HepG2 (cell line): ENCODE measurements at regions not wholly inside any gene's neighbourhood (a gene's known extent, or its start where the extent isn't known, plus 50 kb on each side); places are given as distances from the start of the nearest gene placed in this dataset.

Experiments used
- CTCF ChIP-seq: sonication (generic); formaldehyde crosslinking; IDR thresholded peaks from 2 replicates; pipeline ENCODE4 v1.5.0; 2020; ENCODE audit warnings: mild to moderate bottlenecking, missing genetic modification reagents, moderate library complexity
- E2F5 ChIP-seq: sonication (generic); formaldehyde crosslinking; conservative IDR thresholded peaks from 2 replicates; pipeline ENCODE4 v1.4.0; 2020; ENCODE audit warnings: missing genetic modification reagents
- EP300 ChIP-seq, 3 experiments: sonication (generic) in 1 of 3; formaldehyde crosslinking in 1 of 3; IDR thresholded peaks; 2 replicates each; pipeline versions ENCODE4 v1.5.1 to v1.6.1; 2011 to 2020; ENCODE audit warnings: low read depth in 2 of 3, low read length in 2 of 3, borderline replicate concordance in 1 of 3, improper control_type of control experiment in 1 of 3, mild to moderate bottlenecking in 1 of 3, missing genetic modification reagents in 1 of 3, moderate library complexity in 1 of 3
- EZH2 ChIP-seq: conservative IDR thresholded peaks from 2 replicates; pipeline ENCODE4 v1.6.1; 2012; ENCODE audit warnings: mild to moderate bottlenecking, low read depth, low read length, moderate library complexity
- JUND ChIP-seq: sonication (generic); formaldehyde crosslinking; IDR thresholded peaks from 2 replicates; pipeline ENCODE4 v1.8.0; 2022; ENCODE audit warnings: mild to moderate bottlenecking, missing genetic modification reagents
- MAFK ChIP-seq, 2 experiments: IDR thresholded peaks in 1 of 2; conservative IDR thresholded peaks in 1 of 2; 2 replicates each; pipeline ENCODE4 v1.6.1; 2011; ENCODE audit warnings: improper control_type of control experiment in 2 of 2, low read length in 2 of 2
- TCF12 ChIP-seq, 2 experiments: fragments of 450-650 bp in 1 of 2; sonication (generic) in 1 of 2; formaldehyde crosslinking in 1 of 2; IDR thresholded peaks; 2 replicates each; pipeline versions ENCODE4 v1.6.1 to v1.8.0; 2017 to 2022; ENCODE audit warnings: antibody characterized with exemption in 1 of 2, mild to moderate bottlenecking in 1 of 2, missing genetic modification reagents in 1 of 2, moderate library complexity in 1 of 2
- THAP11 ChIP-seq: IDR thresholded peaks from 2 replicates; pipeline ENCODE4 v1.6.1; 2016; ENCODE audit warnings: missing biosample characterization, missing genetic modification reagents
- ZNF460 ChIP-seq: sonication (generic); formaldehyde crosslinking; IDR thresholded peaks from 2 replicates; pipeline ENCODE4 v1.5.1; 2020; ENCODE audit warnings: missing genetic modification reagents, mild to moderate bottlenecking, borderline replicate concordance
- ZNF768 ChIP-seq: sonication (generic); formaldehyde crosslinking; IDR thresholded peaks from 2 replicates; pipeline ENCODE4 v1.4.0; 2020; ENCODE audit warnings: missing genetic modification reagents
- ZSCAN29 ChIP-seq: sonication (generic); formaldehyde crosslinking; conservative IDR thresholded peaks from 2 replicates; pipeline ENCODE4 v1.4.0; 2020; ENCODE audit warnings: mild to moderate bottlenecking, missing genetic modification reagents

GRCh38 chr9:91101611-91102168 lies 260.0 kb downstream of the AUH start:
- TF ChIP-seq JUND (no peak), TCF12 (IDR thresholded peaks at IDR 0.05) (no peak), TCF12 (CRISPR knock-in tag; IDR thresholded peaks at IDR 0.05) (no peak), EZH2 (no peak), MAFK (conservative IDR thresholded peaks at IDR 0.05 in 1 of 2, IDR thresholded peaks at IDR 0.05 in 1 of 2; ENCODE audit: low read length in 2 of 2) (no peak), ZNF460 (CRISPR knock-in tag) (no peak), THAP11 (no peak), EP300 (IDR thresholded peaks at IDR 0.05; ENCODE audit: low read depth in 2 of 2, low read length in 2 of 2) (no peak), EP300 (CRISPR knock-in tag; IDR thresholded peaks at IDR 0.05; ENCODE audit: borderline replicate concordance) (no peak), ZSCAN29 (CRISPR knock-in tag) (no peak), E2F5 (CRISPR knock-in tag) (no peak), CTCF (CRISPR knock-in tag) (no peak), ZNF768 (no peak)
